ENCODE measurements at regions not wholly inside any gene's neighbourhood (a gene's known extent, or its start where the extent isn't known, plus 50 kb on each side); places are given as distances from the start of the nearest gene placed in this dataset.

DNA sequence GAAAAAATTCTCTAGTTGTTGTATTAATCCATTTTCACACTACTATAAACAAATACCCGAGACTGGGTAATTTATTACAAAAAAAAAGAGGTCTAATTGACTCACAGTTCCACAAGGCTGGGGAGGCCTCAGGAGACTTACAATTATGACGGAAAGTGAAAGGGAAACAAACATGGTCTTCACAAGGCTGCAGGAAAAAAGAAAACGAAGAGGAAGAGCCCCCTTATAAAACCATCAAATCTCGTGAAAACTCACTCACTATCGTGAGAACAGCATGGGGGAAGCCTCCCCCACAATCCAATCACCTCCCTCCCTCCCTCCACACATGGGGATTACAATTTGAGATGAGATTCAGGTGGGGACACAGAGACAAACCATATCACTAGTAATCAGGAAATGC, 61.7 kb upstream of the SPTBN1 start:
- DNase-seq: no peak
- no peaks in the 10 kb centered on the region for H3K27me3 ChIP-seq (ENCODE audit: insufficient read depth in 3 of 3, low read length in 2 of 3)
- H3K4me3 ChIP-seq: no peak overlapping the region
- WGBS, 3 donors: 45 to 52% (median 45%) methylated on average over 5 of the region's 5 CpGs
- no peaks in the 10 kb centered on the region for H3K36me3 ChIP-seq (ENCODE audit: insufficient read depth in 1 of 2, low read depth in 1 of 2)
- H3K4me1 ChIP-seq: no peaks in the 10 kb centered on the region
- intact Hi-C loops (cut with DNase I): no loop called here
- ATAC-seq: no peak
- H3K27ac ChIP-seq: no peak overlapping the region
- H3K9me3 ChIP-seq: no peaks in the 10 kb centered on the region
- no peak for TF ChIP-seq CTCF (IDR thresholded peaks at IDR 0.05)

- H3K36me3 ChIP-seq (ENCODE audit: insufficient read depth in 1 of 2, low read depth in 1 of 2): no peaks in the 10 kb centered on the region
- no peak for TF ChIP-seq CTCF (IDR thresholded peaks at IDR 0.05)
- intact Hi-C loops (cut with DNase I): no loop called here
- no peaks in the 10 kb centered on the region for H3K9me3 ChIP-seq
- no peaks in the 10 kb centered on the region for H3K27me3 ChIP-seq (ENCODE audit: insufficient read depth in 3 of 3, low read length in 2 of 3)
- DNase-seq (no peak), ATAC-seq (no peak)
- no peaks in the 10 kb centered on the region for H3K4me1 ChIP-seq
- WGBS, 3 donors: 62 to 70% (median 63%) methylated on average over 7 of the region's 7 CpGs
- H3K27ac ChIP-seq: no peak overlapping the region
- H3K4me3 ChIP-seq: no peak overlapping the region
Observed at GRCh38 chr2:54396107-54396506, 60.0 kb upstream of the SPTBN1 start.

- Histone ChIP-seq H3K36me3 (ENCODE audit: insufficient read depth in 1 of 2, low read depth in 1 of 2) (no peaks in the 10 kb centered on the region), H3K4me1 (no peaks in the 10 kb centered on the region), H3K4me3 (no peak overlapping the region), H3K27me3 (ENCODE audit: insufficient read depth in 3 of 3, low read length in 2 of 3) (no peaks in the 10 kb centered on the region), H3K27ac (no peak overlapping the region), H3K9me3 (no peaks in the 10 kb centered on the region)
- DNase-seq: no peak
- ATAC-seq: no peak
- 97 to 99% (median 98%) methylated on average over 6 of the region's 6 CpGs for WGBS, 3 donors
- TF ChIP-seq CTCF (IDR thresholded peaks at IDR 0.05): no peak
- intact Hi-C loops (cut with DNase I): no loop called here
Observed at GRCh38 chr2:54396798-54397197, 59.3 kb upstream of the SPTBN1 start.

DNA sequence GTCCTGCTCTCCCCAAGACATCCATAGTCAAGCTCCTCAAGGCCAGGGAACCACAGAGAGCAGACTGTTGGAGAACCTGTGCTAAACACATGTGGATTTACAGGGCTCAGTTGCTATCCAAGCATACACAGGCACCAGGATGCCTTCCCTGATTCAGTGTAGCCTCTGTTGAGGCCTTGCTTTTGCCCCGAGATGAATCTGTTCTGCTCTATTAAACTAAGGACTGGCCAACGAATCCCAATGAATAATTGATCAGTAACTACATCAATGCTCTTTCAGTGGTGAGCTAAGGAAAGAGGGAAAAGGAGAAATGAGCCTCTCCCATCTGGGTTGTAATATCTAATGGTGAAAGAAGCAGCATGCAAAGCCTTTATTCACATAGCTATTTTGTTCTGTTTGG, 58.7 kb upstream of the SPTBN1 start:
- H3K9me3 ChIP-seq: no peaks in the 10 kb centered on the region
- 37 to 78% (median 58%) methylated on average over 2 of the region's 2 CpGs for WGBS, 3 donors
- intact Hi-C loops (cut with DNase I): no loop called here
- no peak for TF ChIP-seq CTCF (IDR thresholded peaks at IDR 0.05)
- no peak overlapping the region for H3K27ac ChIP-seq
- no peak overlapping the region for H3K4me3 ChIP-seq
- DNase-seq (no peak), ATAC-seq (no peak)
- H3K4me1 ChIP-seq: no peaks in the 10 kb centered on the region
- no peaks in the 10 kb centered on the region for H3K36me3 ChIP-seq (ENCODE audit: insufficient read depth in 1 of 2, low read depth in 1 of 2)
- no peaks in the 10 kb centered on the region for H3K27me3 ChIP-seq (ENCODE audit: insufficient read depth in 3 of 3, low read length in 2 of 3)

DNA sequence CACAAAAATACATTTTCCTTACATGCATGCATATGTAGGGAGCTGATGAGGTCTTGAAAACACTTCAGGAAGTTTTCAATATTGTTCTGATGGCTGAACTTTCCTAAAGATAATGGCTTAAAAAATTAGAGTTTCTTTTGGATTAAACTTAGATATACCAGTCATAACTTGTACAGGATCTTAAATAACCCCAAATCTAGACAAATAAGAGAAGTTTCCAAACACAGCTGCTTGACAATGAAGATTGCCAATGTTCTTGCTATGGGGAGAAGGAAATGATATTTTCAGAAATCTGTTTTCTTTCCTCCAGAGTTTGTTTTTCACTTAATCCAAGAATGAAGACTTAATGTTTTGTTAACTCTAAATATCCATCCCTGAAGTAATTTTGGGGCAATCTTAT, 54.6 kb upstream of the SPTBN1 start:
- no peak for DNase-seq
- H3K27ac ChIP-seq: peak overlapping the region; percentile 54

More for the DNA sequence above, 54.6 kb upstream of the SPTBN1 start:
- ATAC-seq: no peak
- intact Hi-C loops (cut with DNase I): no loop called here
- H3K9me3 ChIP-seq: no peaks in the 10 kb centered on the region
- H3K4me3 ChIP-seq: no peak overlapping the region
- TF ChIP-seq CTCF (IDR thresholded peaks at IDR 0.05): no peak
- no peaks in the 10 kb centered on the region for H3K27me3 ChIP-seq (ENCODE audit: insufficient read depth in 3 of 3, low read length in 2 of 3)
- H3K4me1 ChIP-seq: no peaks in the 10 kb centered on the region
- H3K36me3 ChIP-seq (ENCODE audit: insufficient read depth in 1 of 2, low read depth in 1 of 2): no peaks in the 10 kb centered on the region
